ENCODE measurements at regions not wholly inside any gene's neighbourhood (a gene's known extent, or its start where the extent isn't known, plus 50 kb on each side); places are given as distances from the start of the nearest gene placed in this dataset.

DNA sequence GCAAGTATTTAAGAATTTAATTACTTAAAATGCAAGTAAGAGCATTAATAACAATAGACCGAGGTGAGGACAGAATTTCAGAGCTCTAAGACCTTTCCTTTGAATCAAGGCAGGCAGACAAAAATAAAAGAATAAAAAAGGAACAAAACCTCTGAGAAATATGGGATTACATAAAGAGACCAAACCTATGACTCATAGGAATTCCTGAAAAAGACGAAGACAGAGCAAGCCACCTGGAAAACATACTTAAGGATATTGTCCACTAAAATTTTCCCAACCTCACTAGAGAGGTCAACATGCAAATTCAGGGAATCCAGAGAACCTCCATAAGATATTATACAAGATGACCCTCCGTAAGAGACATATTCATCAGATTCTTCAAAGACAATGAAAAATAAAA lies 325.1 kb downstream of the AEBP2 start:
- no peak for DNase-seq
- no peaks in the 10 kb centered on the region for H3K9me3 Mint-ChIP-seq
- Histone ChIP-seq H3K9me3 (ENCODE audit: control insufficient read depth in 1 of 2, insufficient read depth in 1 of 2, low read length in 2 of 2) (peaks cover 0 to 4% of the 10 kb centered on the region in 2 experiments), H3K27me3 (ENCODE audit: control insufficient read depth in 1 of 2, insufficient read depth in 2 of 2, low read length in 2 of 2) (no peaks in the 10 kb centered on the region), H3K4me1 (ENCODE audit: insufficient read depth, low read length) (no peaks in the 10 kb centered on the region), H3K36me3 (ENCODE audit: insufficient read depth, low read length) (no peaks in the 10 kb centered on the region), H3K4me3 (ENCODE audit: low read length) (no peak overlapping the region), H3K27ac (ENCODE audit: low read depth in 1 of 2, low read length in 2 of 2) (no peak overlapping the region)
- CTCF ChIA-PET = interaction anchor here (1.3 kb wide), 1 partner anchor 26 kb away, joined by 3 read pairs; no protein-coding TSS in a partner anchor
- POLR2A ChIA-PET = interaction anchor here (0.8 kb wide), 1 partner anchor 17 kb away, joined by 4 read pairs; no protein-coding TSS in a partner anchor
- no peak for ATAC-seq (ENCODE audit: poor library complexity)
- intact Hi-C loops (cut with DNase I, micrococcal nuclease) = no loop called here
- no peaks in the 10 kb centered on the region for H3K4me1 Mint-ChIP-seq (ENCODE audit: low read depth)
- H3K27me3 Mint-ChIP-seq = no peaks in the 10 kb centered on the region
- no peak overlapping the region for H3K4me3 Mint-ChIP-seq
- TF ChIP-seq CTCF (IDR thresholded peaks at IDR 0.05) = no peak
- H3K27ac Mint-ChIP-seq = no peak overlapping the region
- H3K36me3 Mint-ChIP-seq (ENCODE audit: low read depth) = no peaks in the 10 kb centered on the region

- CTCF ChIA-PET = no interaction called here
Measured at GRCh38 chr12:19771858-19772257, 332.6 kb downstream of the AEBP2 start.

DNA sequence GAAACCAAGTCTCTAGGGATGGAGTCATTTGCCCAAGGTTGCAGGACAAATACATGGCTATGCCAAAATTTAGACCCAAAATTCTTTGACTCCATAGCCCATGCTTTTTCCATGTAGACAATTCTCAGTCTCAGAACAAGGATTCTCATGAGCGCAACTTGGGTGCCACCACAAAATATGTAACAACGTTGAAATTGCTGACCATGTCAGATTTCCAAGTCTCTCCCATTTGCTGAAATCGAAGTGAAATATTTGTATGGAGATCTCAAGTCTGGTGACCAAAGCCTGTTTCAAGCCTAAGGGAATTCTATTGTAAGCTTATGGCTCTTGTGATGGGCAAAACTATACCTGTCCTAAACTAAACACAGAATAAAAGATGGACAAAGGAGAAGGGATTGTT lies 333.5 kb downstream of the AEBP2 start:
- ChIA-PET POLR2A (no interaction called here), CTCF (no interaction called here)
- Mint-ChIP-seq H3K27ac (no peak overlapping the region), H3K27me3 (no peaks in the 10 kb centered on the region), H3K4me1 (ENCODE audit: low read depth) (no peaks in the 10 kb centered on the region), H3K9me3 (peaks cover 3% of the 10 kb centered on the region), H3K36me3 (ENCODE audit: low read depth) (no peaks in the 10 kb centered on the region), H3K4me3 (no peak overlapping the region)
- no peak for DNase-seq
- ATAC-seq (ENCODE audit: poor library complexity) = no peak
- Histone ChIP-seq H3K4me1 (ENCODE audit: insufficient read depth, low read length) (no peaks in the 10 kb centered on the region), H3K27ac (ENCODE audit: low read depth in 1 of 2, low read length in 2 of 2) (no peak overlapping the region), H3K9me3 (ENCODE audit: control insufficient read depth in 1 of 2, insufficient read depth in 1 of 2, low read length in 2 of 2) (peaks cover 0 to 11% of the 10 kb centered on the region in 2 experiments), H3K4me3 (ENCODE audit: low read length) (no peak overlapping the region), H3K36me3 (ENCODE audit: insufficient read depth, low read length) (no peaks in the 10 kb centered on the region), H3K27me3 (ENCODE audit: control insufficient read depth in 1 of 2, insufficient read depth in 2 of 2, low read length in 2 of 2) (no peaks in the 10 kb centered on the region)
- TF ChIP-seq CTCF (IDR thresholded peaks at IDR 0.05) = no peak
- intact Hi-C loops (cut with DNase I, micrococcal nuclease) = no loop called here

More at GRCh38 chr12:19771858-19772257, 332.6 kb downstream of the AEBP2 start:
- H3K36me3 ChIP-seq (ENCODE audit: insufficient read depth, low read length) = no peaks in the 10 kb centered on the region
- Mint-ChIP-seq H3K4me1 (ENCODE audit: low read depth) (no peaks in the 10 kb centered on the region), H3K27ac (no peak overlapping the region), H3K9me3 (peaks cover 3% of the 10 kb centered on the region), H3K36me3 (ENCODE audit: low read depth) (no peaks in the 10 kb centered on the region), H3K4me3 (no peak overlapping the region), H3K27me3 (no peaks in the 10 kb centered on the region)
- ATAC-seq (ENCODE audit: poor library complexity) = no peak
- DNase-seq = no peak
- H3K4me3 ChIP-seq (ENCODE audit: low read length) = no peak overlapping the region
- H3K27ac ChIP-seq (ENCODE audit: low read depth in 1 of 2, low read length in 2 of 2) = no peak overlapping the region
- H3K9me3 ChIP-seq (ENCODE audit: control insufficient read depth in 1 of 2, insufficient read depth in 1 of 2, low read length in 2 of 2) = peaks cover 0 to 11% of the 10 kb centered on the region in 2 experiments
- no peak for TF ChIP-seq CTCF (IDR thresholded peaks at IDR 0.05)
- H3K4me1 ChIP-seq (ENCODE audit: insufficient read depth, low read length) = no peaks in the 10 kb centered on the region
- intact Hi-C loops (cut with DNase I, micrococcal nuclease) = no loop called here
- POLR2A ChIA-PET = no interaction called here
- no peaks in the 10 kb centered on the region for H3K27me3 ChIP-seq (ENCODE audit: control insufficient read depth in 1 of 2, insufficient read depth in 2 of 2, low read length in 2 of 2)

Measured in CD4-positive, alpha-beta T cell (primary cell).